ENCODE measurements at regions not wholly inside any gene's neighbourhood (a gene's known extent, or its start where the extent isn't known, plus 50 kb on each side); places are given as distances from the start of the nearest gene placed in this dataset.

- no peak for DNase-seq (ENCODE audit: low read depth in 4 of 4, low spot score in 3 of 4)
These were observed 130.6 kb downstream of the DLEU7 start for GRCh38 chr13:50712881-50713280.

DNA sequence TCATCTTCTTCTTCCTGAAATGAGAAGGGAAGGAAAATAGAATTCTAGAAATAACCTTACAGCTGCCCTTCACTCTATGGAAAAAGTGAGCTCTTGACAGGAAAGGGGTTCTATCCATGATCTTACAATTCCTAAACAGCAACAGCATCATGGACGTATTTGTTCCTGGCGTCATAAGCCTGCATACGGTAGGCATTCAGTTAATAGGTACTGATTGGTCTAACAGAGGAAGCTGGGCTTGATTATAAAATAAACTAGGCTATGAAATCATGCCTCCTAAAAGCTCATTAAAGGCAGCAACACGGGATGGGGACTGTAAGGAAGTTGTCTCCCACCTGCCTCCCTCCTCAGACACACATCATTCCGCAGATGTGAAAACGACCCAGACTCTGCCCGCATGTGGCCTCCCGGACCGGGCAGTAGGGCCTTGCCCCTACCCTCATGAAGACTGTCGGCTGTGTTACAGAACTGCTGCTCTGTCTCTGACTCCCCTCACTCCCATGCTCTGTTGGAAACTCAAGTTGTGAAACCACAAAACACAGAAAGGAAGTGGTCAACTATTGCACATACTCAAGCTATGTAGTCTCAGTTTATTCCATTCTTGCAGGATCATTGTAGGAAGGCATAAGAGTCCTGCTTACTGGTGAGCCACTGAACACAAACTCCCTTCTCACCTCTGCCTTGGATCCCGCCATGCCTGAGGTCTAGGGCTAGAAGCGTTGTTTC, 129.8 kb downstream of the DLEU7 start:
- DNase-seq (ENCODE audit: low read depth in 4 of 4, low spot score in 3 of 4): no peak

DNA sequence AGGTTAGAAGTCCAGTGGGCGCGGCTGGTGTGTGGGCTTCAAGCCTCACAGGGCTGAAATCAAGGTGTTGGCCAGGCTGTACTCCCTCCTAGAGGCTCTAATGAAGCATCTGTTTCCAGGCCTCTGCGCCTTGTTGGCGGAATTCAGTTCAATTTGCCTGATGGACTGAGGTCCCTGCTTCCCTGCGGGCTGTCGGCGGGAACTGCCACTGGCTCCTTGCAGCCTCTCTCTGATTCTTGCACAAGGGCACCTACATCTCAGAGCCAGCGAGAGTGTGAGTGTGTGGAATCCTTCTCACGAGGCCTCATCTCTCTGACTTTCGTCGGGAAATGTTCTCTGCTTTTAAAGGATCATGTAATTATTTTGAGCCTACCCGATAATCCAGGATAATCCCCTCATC, 128.6 kb downstream of the DLEU7 start:
- DNase-seq (ENCODE audit: low read depth in 4 of 4, low spot score in 3 of 4): no peak

DNA sequence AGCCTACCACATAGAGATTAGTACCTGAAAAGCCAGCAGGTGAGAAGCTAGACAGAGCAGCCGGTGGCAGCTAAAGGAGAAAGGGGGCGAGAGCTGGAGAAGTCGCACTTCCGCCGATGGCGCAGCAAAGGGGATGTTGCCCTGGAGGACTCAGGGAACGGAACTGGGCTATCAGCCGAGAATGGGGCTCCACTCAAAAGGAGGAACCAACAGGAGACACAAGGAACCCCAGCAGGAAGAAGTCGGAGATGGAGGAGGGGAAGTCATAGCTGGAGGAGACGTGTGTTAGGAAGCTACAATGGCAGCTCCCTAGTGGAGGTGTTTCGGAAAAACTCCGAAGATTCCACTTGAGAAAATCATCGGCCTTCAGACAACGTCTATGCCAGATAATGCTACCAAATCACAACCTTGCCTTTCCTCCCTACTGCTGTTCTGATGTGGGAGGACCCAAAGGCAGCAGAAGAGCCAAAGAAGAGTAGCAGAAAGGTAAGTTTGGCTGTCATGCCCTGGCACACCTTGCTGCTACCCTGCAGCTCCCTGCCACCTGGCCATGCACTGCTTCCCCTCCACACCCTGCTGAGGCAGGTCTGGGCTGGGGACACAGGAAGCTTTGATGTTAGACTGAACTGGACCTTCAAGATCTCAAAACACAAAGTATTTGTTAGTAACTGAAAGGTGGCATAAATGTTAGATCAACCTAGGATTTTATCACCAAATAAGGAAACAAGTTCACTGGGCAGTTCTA, 127.9 kb downstream of the DLEU7 start:
- no peak for DNase-seq (ENCODE audit: low read depth in 4 of 4, low spot score in 3 of 4)

GRCh38 chr13:50720861-50721671, 122.4 kb downstream of the DLEU7 start:
- DNase-seq (ENCODE audit: low read depth in 4 of 4, low spot score in 3 of 4): no peak

GRCh38 chr13:50721672-50721992, 121.9 kb downstream of the DLEU7 start:
- DNase-seq (ENCODE audit: low read depth in 4 of 4, low spot score in 3 of 4): no peak

- no peak for DNase-seq (ENCODE audit: low read depth in 4 of 4, low spot score in 3 of 4)
These were observed 120.9 kb downstream of the DLEU7 start for GRCh38 chr13:50722440-50723125.

DNA sequence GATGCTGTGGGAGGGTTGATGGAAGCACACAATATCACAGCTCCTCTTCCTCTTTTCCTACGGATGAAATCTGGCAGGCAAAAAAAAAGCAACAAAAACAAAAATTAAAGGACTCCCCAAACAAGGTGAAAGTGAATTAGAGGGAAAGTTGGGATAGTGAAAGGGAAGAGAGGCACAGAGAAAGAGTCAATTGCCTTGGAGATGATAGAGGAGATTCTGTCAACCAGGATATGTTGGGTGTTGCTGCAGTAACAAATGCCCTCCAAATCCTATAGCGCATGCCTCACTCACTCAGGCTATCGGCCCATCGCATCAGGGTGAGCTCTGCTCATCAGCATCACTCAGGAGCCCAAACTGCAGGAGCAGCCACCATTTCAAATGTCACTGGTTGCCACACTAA, 119.1 kb downstream of the DLEU7 start:
- no peak for DNase-seq (ENCODE audit: low read depth in 4 of 4, low spot score in 3 of 4)

DNA sequence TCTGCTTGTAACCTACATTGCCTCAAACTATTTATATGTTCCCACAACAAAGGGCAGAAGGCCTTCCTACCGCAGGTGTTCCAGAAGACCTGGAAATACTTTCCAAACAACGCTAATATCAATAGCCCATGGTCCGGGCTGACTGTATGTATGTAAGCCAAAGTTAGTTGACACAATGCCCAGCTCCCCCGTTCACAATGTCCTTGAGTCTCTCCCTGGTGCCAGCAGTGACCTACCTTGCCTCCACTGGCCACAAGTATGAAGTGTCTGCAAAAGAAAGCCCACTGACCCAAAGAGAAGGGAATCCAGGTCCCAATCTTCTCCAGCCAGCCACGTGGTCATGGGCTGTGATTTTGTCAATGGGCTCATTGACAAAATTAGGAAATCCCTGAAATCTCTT, 118.6 kb downstream of the DLEU7 start:
- DNase-seq (ENCODE audit: low read depth in 4 of 4, low spot score in 3 of 4): no peak

DNA sequence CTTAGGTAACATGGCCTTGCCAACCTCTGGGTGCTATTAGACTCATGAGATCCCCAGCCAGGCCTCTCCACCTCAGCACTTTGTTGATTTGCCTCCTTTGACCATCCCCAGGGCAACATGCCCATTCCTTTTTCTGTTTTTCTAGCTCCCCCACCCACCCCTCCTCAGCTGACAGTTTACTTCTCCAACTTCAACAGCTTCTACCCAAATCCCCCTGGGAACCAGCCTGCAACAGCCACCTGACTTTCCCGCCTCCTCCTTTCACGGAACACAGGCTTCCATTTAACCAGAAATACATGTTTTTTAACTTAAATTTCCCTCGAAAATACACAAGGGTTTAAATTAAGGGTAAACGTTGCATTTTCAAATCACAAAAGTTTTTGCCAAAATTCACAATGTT, 117.3 kb downstream of the DLEU7 start:
- no peak for DNase-seq (ENCODE audit: low read depth in 4 of 4, low spot score in 3 of 4)

DNA sequence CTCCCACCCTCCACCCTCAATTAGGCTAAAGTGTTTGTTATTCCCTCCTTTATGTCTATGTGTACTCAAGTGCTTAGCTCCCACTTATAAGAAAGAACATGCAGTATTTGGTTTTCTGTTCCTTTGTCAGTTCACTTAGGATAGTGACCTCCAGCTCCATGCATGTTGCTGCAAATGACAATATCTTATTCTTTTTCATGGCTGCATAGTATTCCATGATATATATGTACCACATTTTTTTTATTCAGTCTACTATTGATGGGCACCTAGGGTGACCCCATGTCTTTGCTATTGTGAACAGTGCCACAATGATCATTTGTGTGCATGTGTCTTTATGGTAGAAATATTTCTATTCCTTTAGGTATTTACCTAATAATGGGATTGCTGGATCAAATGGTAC, 114.3 kb downstream of the DLEU7 start:
- DNase-seq (ENCODE audit: low read depth in 4 of 4, low spot score in 3 of 4): no peak

- no peak for DNase-seq (ENCODE audit: low read depth in 4 of 4, low spot score in 3 of 4)
These were observed 112.8 kb downstream of the DLEU7 start for GRCh38 chr13:50730496-50731351.

GRCh38 chr13:50731400-50731799, 112.1 kb downstream of the DLEU7 start:
- no peak for DNase-seq (ENCODE audit: low read depth in 4 of 4, low spot score in 3 of 4)

GRCh38 chr13:50732712-50733111, 110.8 kb downstream of the DLEU7 start:
- no peak for DNase-seq (ENCODE audit: low read depth in 4 of 4, low spot score in 3 of 4)

- DNase-seq (ENCODE audit: low read depth in 4 of 4, low spot score in 3 of 4): no peak
These were observed 110.1 kb downstream of the DLEU7 start for GRCh38 chr13:50733392-50733791.

GRCh38 chr13:50735071-50735470, 108.4 kb downstream of the DLEU7 start:
- DNase-seq (ENCODE audit: low read depth in 4 of 4, low spot score in 3 of 4): no peak

GRCh38 chr13:50740052-50740741, 103.3 kb downstream of the DLEU7 start:
- DNase-seq (ENCODE audit: low read depth in 4 of 4, low spot score in 3 of 4): no peak

DNA sequence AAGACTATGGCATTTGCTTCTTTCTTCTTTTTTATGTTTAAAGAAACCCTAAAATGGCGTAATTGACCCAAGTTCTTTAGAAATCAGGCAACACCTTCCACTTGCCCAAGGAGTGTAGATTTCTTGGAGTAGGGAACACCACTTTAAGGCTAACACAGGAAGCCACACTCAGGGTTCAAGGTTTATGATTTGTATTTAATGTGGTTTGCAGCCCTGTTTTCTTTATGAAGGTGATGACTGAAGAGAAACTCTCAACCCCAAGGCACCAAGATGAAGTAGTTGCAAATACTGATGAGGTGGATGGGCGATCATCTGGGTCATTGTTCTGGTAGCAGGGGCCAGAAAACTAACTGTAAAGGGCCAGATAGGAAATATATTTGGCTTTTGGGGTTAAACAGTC, 101.1 kb downstream of the DLEU7 start:
- no peak for DNase-seq (ENCODE audit: low read depth in 4 of 4, low spot score in 3 of 4)

- DNase-seq (ENCODE audit: low read depth in 4 of 4, low spot score in 3 of 4): no peak
These were observed 100.5 kb downstream of the DLEU7 start for GRCh38 chr13:50742968-50743367.
